ENCODE measurements at regions not wholly inside any gene's neighbourhood (a gene's known extent, or its start where the extent isn't known, plus 50 kb on each side); places are given as distances from the start of the nearest gene placed in this dataset.
"Not testable (repeated sequence)": the region's sequence is repeated elsewhere in the genome, so short reads cannot be mapped to it uniquely, and the experiment has no call there.

- no peak for DNase-seq (ENCODE audit: low read depth)
Measured at GRCh38 chr18:46215902-46216723, 111.9 kb downstream of the HAUS1 start.

DNA sequence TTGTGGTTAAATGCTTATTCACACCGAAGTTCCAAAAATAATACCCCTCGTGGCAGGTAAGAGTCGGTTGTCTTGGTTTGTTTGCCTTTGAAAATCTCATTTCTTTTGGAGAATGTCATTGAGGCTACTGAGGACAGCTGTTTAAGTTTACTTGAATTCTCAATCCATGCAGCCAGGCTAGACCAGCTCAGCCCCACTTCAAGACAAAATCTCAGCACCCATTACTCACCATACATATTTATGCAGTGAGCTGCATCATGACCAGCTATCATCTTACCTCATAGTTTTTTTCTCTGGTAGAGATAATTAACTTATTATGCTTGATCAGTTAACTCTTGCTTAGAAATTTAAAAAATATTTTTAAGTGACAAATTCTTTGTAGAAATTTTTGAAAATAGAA, 115.9 kb downstream of the HAUS1 start:
- no peak overlapping the region for H3K4me3 ChIP-seq (ENCODE audit: low read depth, low read length)
- DNase-seq (ENCODE audit: low read depth) = no peak
- TF ChIP-seq, protein P1, sequence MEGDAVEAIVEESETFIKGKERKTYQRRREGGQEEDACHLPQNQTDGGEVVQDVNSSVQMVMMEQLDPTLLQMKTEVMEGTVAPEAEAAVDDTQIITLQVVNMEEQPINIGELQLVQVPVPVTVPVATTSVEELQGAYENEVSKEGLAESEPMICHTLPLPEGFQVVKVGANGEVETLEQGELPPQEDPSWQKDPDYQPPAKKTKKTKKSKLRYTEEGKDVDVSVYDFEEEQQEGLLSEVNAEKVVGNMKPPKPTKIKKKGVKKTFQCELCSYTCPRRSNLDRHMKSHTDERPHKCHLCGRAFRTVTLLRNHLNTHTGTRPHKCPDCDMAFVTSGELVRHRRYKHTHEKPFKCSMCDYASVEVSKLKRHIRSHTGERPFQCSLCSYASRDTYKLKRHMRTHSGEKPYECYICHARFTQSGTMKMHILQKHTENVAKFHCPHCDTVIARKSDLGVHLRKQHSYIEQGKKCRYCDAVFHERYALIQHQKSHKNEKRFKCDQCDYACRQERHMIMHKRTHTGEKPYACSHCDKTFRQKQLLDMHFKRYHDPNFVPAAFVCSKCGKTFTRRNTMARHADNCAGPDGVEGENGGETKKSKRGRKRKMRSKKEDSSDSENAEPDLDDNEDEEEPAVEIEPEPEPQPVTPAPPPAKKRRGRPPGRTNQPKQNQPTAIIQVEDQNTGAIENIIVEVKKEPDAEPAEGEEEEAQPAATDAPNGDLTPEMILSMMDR (IDR thresholded peaks at IDR 0.05; ENCODE audit: low read depth, low read length, missing control alignments) = no peak

More at GRCh38 chr18:46215902-46216723, 111.9 kb downstream of the HAUS1 start:
- no peak overlapping the region for H3K4me3 ChIP-seq (ENCODE audit: low read depth, low read length)
- TF ChIP-seq, protein P1 (IDR thresholded peaks at IDR 0.05; ENCODE audit: low read depth, low read length, missing control alignments) = no peak

DNA sequence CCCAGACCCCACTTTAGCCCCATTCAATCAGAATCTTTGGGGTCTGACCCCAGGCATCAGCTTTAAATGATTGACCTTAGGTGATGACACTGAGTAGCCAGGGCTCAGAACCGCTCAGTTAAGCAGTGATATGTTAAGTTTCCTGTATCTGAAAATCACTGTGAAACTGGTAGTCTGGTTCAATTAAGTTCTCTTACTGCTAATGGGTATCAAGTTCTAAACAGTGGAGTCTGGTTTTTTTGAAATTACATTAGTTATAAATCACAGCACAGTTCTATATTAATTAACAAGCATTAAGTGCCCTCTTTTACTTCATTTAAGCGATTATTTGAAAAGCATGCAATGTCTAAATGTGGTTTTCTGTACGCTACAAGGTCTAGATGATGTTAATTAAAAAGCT, 117.9 kb downstream of the HAUS1 start:
- TF ChIP-seq, protein P1 (IDR thresholded peaks at IDR 0.05; ENCODE audit: low read depth, low read length, missing control alignments) = no peak
- no peak overlapping the region for H3K4me3 ChIP-seq (ENCODE audit: low read depth, low read length)
- DNase-seq (ENCODE audit: low read depth) = no peak

DNA sequence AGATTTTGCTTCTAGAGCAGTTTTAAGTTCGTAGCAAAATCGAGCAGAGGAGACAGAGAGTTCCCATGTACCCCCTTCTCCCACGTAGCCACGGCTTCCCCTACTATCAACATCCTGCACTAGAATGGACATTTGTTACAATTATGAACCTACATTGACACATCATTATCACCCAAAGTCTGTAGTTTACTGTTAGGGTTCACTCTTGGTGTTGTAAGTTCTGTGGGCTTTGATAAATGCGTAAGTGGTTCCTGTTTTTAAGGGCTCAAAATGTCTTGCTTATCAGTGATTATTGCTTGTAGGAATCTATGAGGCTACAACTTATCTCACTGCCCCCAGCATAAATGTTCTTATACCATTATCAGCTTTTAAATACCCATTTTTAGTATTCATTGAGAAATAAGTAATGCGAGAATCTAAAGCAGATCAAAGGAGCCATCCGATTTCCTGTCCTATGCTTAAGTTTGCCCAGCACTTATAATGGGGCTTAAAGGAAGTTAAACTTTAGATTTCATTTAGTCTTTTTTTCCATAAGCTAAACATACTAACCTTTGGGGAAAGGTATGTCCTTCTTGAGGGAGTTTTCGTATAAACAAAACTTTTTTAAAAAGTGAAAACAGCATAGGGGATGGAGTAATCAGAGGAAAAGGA, 118.7 kb downstream of the HAUS1 start:
- TF ChIP-seq, protein P1 (IDR thresholded peaks at IDR 0.05; ENCODE audit: low read depth, low read length, missing control alignments) = no peak
- H3K4me3 ChIP-seq (ENCODE audit: low read depth, low read length) = no peak overlapping the region
- no peak for DNase-seq (ENCODE audit: low read depth)

DNA sequence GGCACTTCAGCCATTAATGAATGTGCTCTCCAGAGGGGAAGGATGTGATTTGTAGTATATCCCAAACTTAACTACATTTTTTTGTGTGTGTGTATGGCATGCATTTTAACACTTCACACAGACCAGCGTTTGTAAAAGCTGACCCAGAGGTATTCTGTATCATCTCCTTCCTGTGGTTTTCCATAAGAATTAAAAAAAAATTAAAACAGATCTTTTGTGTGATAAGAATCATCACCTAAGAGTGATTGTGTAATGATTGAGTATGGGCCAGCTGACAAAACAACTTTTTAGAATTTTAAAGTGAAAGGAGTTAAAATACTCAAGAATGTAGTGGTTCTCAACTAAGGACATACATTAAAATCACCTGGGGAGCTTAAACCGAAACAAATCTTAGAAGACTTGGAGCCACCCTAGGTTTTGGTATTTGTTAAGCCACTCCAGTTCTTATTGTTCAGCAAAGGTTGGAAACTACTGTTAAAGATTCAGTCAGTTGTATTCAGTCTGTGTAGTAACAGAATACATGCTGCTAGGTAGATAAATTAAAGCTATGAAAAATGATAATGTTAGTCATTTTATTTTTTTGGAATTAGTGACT, 120.1 kb downstream of the HAUS1 start:
- H3K4me3 ChIP-seq (ENCODE audit: low read depth, low read length) = no peak overlapping the region
- no peak for DNase-seq (ENCODE audit: low read depth)
- TF ChIP-seq, protein P1 (IDR thresholded peaks at IDR 0.05; ENCODE audit: low read depth, low read length, missing control alignments) = no peak

GRCh38 chr18:46226461-46226860, 122.3 kb downstream of the HAUS1 start:
- no peak overlapping the region for H3K4me3 ChIP-seq (ENCODE audit: low read depth, low read length)
- TF ChIP-seq, protein P1 (IDR thresholded peaks at IDR 0.05; ENCODE audit: low read depth, low read length, missing control alignments) = no peak
- DNase-seq (ENCODE audit: low read depth) = no peak

DNA sequence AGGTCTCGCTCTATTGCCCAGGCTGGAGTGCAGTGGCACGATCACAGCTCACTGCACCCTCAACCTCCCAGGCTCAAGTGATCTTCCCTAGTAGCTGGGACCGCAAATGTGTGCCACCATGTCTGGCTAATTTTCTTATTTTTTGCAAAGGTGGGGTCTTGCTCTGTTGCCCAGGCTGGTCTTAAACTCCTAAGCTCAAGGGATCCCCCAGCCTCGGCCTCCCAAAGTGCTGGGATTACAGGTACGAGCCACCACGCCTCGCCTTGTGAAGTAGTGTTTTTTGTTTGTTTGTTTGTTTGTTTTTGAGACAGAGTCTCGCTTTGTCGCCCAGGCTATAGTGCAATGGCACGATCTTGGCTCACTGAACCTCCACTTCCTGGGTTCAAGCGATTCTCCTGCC, 125.5 kb downstream of the HAUS1 start:
- not testable (repeated sequence) for DNase-seq (ENCODE audit: low read depth); H3K4me3 ChIP-seq (ENCODE audit: low read depth, low read length)

Measured in GM12864 (cell line).